SK-N-SH (cell line): ENCODE measurements at regions not wholly inside any gene's neighbourhood (a gene's known extent, or its start where the extent isn't known, plus 50 kb on each side); places are given as distances from the start of the nearest gene placed in this dataset.

Source experiments
- CTCF ChIA-PET: fragments of 300-600, 350-600 bp; formaldehyde crosslinking; extraction: SDS; loops from one replicate; lab custom pipeline; 2021; lab: Yijun Ruan, JAX
- POLR2A ChIA-PET: fragments of 350-600 bp; sonication (Branson Sonifier 250); formaldehyde crosslinking; extraction: SDS; loops from one replicate; lab custom pipeline; 2020; ENCODE audit warnings: antibody characterized with exemption, inconsistent platforms; lab: Yijun Ruan, JAX
- DNase-seq: peaks from one replicate; pipeline ENCODE4 v3.0.0; 2012
- H2AFZ ChIP-seq: fragments of 200-600 bp; sonication (generic); 2 replicates; pipeline ENCODE4 v1.8.1; 2016; ENCODE audit warnings: antibody characterized with exemption, mild to moderate bottlenecking, low read depth
- H3F3A ChIP-seq: fragments of 200-600 bp; sonication (generic); replicated peaks from 2 replicates; pipeline ENCODE3; 2016; ENCODE audit warnings: antibody characterized with exemption, mild to moderate bottlenecking; ENCODE audit not compliant: insufficient read depth
- H3K27ac ChIP-seq, 2 experiments: fragments of 200-500 bp in 1 of 2; fragments of 200-600 bp in 1 of 2; sonication (Bioruptor generic) in 1 of 2; sonication (generic), shearing (Covaris generic) in 1 of 2; 2 replicates each; pipeline versions ENCODE4 v1.5.1 to v1.6.1; 2014 to 2016; ENCODE audit warnings: low read depth in 2 of 2, inconsistent platforms in 1 of 2, low read length in 1 of 2, mild to moderate bottlenecking in 1 of 2, mixed read lengths in 1 of 2
- H3K27me3 ChIP-seq: fragments of 200-600 bp; sonication (generic), shearing (Covaris generic); 2 replicates; pipeline ENCODE4 v1.6.1; 2016; ENCODE audit warnings: mixed run types; ENCODE audit not compliant: insufficient read depth
- H3K36me3 ChIP-seq, 2 experiments: fragments of 200-500 bp in 1 of 2; fragments of 200-600 bp in 1 of 2; sonication (Bioruptor generic) in 1 of 2; sonication (generic) in 1 of 2; replicated peaks in 1 of 2; 2 replicates each; pipeline versions ENCODE3 to v1.5.1; 2014 to 2016; ENCODE audit warnings: low read length in 1 of 2, mild to moderate bottlenecking in 1 of 2; ENCODE audit not compliant: insufficient read depth in 2 of 2, control insufficient read depth in 1 of 2
- H3K4me1 ChIP-seq, 2 experiments: fragments of 200-500 bp in 1 of 2; fragments of 200-600 bp in 1 of 2; sonication (Bioruptor generic) in 1 of 2; sonication (generic), shearing (Covaris generic) in 1 of 2; 2 replicates each; pipeline versions ENCODE4 v1.5.1 to v1.6.1; 2014 to 2016; ENCODE audit warnings: low read depth in 1 of 2, low read length in 1 of 2, mixed run types in 1 of 2; ENCODE audit not compliant: insufficient read depth in 2 of 2, control insufficient read depth in 1 of 2
- H3K4me2 ChIP-seq: fragments of 200-600 bp; sonication (generic), shearing (Covaris generic); 2 replicates; pipeline ENCODE4 v1.6.1; 2017; ENCODE audit warnings: mixed run types
- H3K4me3 ChIP-seq, 2 experiments: fragments of 200-500 bp in 1 of 2; fragments of 200-600 bp in 1 of 2; sonication (Bioruptor generic) in 1 of 2; sonication (generic), shearing (Covaris generic) in 1 of 2; 2 replicates each; pipeline versions ENCODE4 v1.5.1 to v1.8.1; 2014 to 2016; ENCODE audit warnings: low read depth in 2 of 2, inconsistent platforms in 1 of 2, low read length in 1 of 2, mild to moderate bottlenecking in 1 of 2, mixed read lengths in 1 of 2, moderate library complexity in 1 of 2
- H3K79me2 ChIP-seq: fragments of 200-600 bp; sonication (generic); 2 replicates; pipeline ENCODE4 v1.8.1; 2017; ENCODE audit warnings: mild to moderate bottlenecking; ENCODE audit not compliant: insufficient read depth
- H3K9ac ChIP-seq: fragments of 200-600 bp; sonication (generic); 2 replicates; pipeline ENCODE4 v1.6.1; 2017; ENCODE audit warnings: mixed run types
- H3K9me2 ChIP-seq: fragments of 200-600 bp; sonication (generic); 2 replicates; pipeline ENCODE4 v1.6.1; 2017; ENCODE audit warnings: mixed run types
- H3K9me3 ChIP-seq: fragments of 200-600 bp; sonication (generic); 2 replicates; pipeline ENCODE4 v1.6.1; 2017; ENCODE audit warnings: mixed run types, mild to moderate bottlenecking, moderate library complexity
- H4K20me1 ChIP-seq: fragments of 200-600 bp; sonication (generic); 2 replicates; pipeline ENCODE4 v1.6.1; 2017; ENCODE audit warnings: mild to moderate bottlenecking, mixed run types; ENCODE audit not compliant: insufficient read depth
- CHD2 ChIP-seq: fragments of 150-350 bp; IDR thresholded peaks from 2 replicates; pipeline ENCODE4 v1.6.1; 2018; ENCODE audit warnings: low read length; ENCODE audit not compliant: partially characterized antibody
- ELF1 ChIP-seq: IDR thresholded peaks from 2 replicates; pipeline ENCODE4 v1.4.0; 2012
- EZH2phosphoT487 ChIP-seq: fragments of 200-600 bp; sonication (generic); IDR thresholded peaks from 2 replicates; pipeline ENCODE4 v1.6.1; 2017; ENCODE audit warnings: low read depth, mixed run types, mild to moderate bottlenecking, antibody characterized with exemption, moderate library complexity, borderline replicate concordance
- FOSL2 ChIP-seq: IDR thresholded peaks from 2 replicates; pipeline ENCODE4 v1.4.0; 2012; ENCODE audit warnings: low read depth, mild to moderate bottlenecking, moderate library complexity, borderline replicate concordance
- GABPA ChIP-seq: IDR thresholded peaks from 2 replicates; pipeline ENCODE4 v1.4.0; 2012; ENCODE audit warnings: low read depth, mild to moderate bottlenecking
- JUND ChIP-seq: IDR thresholded peaks from 2 replicates; pipeline ENCODE4 v1.4.0; 2012
- POLR2AphosphoS5 ChIP-seq: IDR thresholded peaks from 2 replicates; pipeline ENCODE4 v1.6.1; 2012; ENCODE audit warnings: low read depth, low read length
- SMC3 ChIP-seq: IDR thresholded peaks from 2 replicates; pipeline ENCODE4 v1.6.1; 2012; ENCODE audit warnings: low read depth, low read length, improper control_type of control experiment
- TAF1 ChIP-seq: IDR thresholded peaks from 2 replicates; pipeline ENCODE4 v1.6.1; 2012; ENCODE audit warnings: low read depth, mild to moderate bottlenecking, low read length, moderate library complexity, borderline replicate concordance
- TCF12 ChIP-seq: IDR thresholded peaks from 2 replicates; pipeline ENCODE4 v1.4.0; 2012
- YY1 ChIP-seq: IDR thresholded peaks from 2 replicates; pipeline ENCODE4 v1.4.0; 2012; ENCODE audit warnings: low read depth, mild to moderate bottlenecking
- WGBS: methylation state at CpG from one replicate; pipeline ENCODE4 v1.1.6; 2017; ENCODE audit warnings: low lambda C conversion rate; 5-methylcytosine and 5-hydroxymethylcytosine counted together
- TF ChIP-seq, protein P1 (sequence below): IDR thresholded peaks from 2 replicates; pipeline ENCODE4; 2012
- TF ChIP-seq, protein P2 (sequence below): IDR thresholded peaks from 2 replicates; pipeline ENCODE4 v1.4.0; 2012; ENCODE audit warnings: low read depth, borderline replicate concordance
- TF ChIP-seq, protein P3 (sequence below): fragments of 150-350 bp; IDR thresholded peaks from 2 replicates; pipeline ENCODE4 v1.6.1; 2017; ENCODE audit warnings: antibody characterized with exemption, low read length, low read depth, borderline replicate concordance
- TF ChIP-seq, protein P4 (sequence below): IDR thresholded peaks from 2 replicates; pipeline ENCODE4 v1.4.0; 2012; ENCODE audit warnings: low read depth, borderline replicate concordance
- TF ChIP-seq, protein P5 (sequence below): IDR thresholded peaks from 2 replicates; pipeline ENCODE4 v1.4.0; 2012; ENCODE audit warnings: low read depth
- TF ChIP-seq, protein P6 (sequence below): fragments of 150-350 bp; IDR thresholded peaks from 2 replicates; pipeline ENCODE4 v1.6.1; 2016; ENCODE audit warnings: mild to moderate bottlenecking, low read depth, low read length

DNA sequence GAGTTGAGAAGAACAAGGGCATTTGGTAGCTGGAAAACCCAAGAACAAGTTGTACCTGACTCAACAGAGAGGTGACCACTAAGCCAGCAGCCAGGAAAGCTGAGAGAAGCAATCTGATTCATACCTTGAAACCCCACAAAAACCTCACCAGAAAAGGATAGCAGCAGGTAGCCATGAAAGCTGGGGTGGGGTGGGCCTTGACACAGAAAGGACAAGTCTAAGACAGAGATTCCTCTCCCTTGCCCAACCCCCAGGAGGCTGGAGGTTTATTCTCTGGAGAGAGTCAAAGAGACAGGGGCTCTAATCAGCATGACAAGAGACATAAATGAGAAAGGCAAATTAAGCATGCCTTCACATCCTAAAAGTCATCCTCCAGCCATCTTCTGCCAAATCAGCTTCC lies 151.7 kb upstream of the DST start (continued):
- no peak for TF ChIP-seq SMC3
- TF ChIP-seq, all 33 proteins: peak for 0

DNA sequence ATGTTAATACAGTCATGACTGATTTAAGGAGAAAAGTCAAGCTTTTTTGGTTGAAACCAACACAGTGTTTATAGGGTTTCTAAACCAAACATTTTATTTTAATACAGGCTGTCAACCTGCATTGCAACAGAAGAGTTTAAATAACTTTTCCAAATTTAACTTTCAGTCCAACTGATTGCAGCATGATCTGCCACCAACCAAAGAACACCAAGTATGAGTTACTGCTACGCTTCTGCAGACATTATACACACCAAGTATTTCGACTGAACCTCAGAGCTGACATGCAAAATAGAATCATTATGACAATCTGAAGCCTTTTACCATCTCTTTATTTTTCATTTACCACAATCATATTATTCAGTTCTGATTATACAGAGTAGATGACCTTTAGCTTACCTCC lies 151.2 kb upstream of the DST start:
- Histone ChIP-seq H3F3A (peaks cover 12% of the 10 kb centered on the region), H2AFZ (no peak overlapping the region), H3K27ac (no peak overlapping the region), H3K36me3 (peaks cover 0 to 24% of the 10 kb centered on the region in 2 experiments), H3K9me2 (no peaks in the 10 kb centered on the region), H3K27me3 (no peaks in the 10 kb centered on the region), H3K9me3 (no peaks in the 10 kb centered on the region), H3K79me2 (peaks cover 99% of the 10 kb centered on the region), H4K20me1 (peaks cover 96% of the 10 kb centered on the region)
- WGBS: 100% methylated on average over 2 of the region's 2 CpGs
- CTCF ChIA-PET: interaction anchor here (1.0 kb wide), 1 partner anchor 58 kb away, joined by 4 read pairs; no protein-coding TSS in a partner anchor
- TF ChIP-seq POLR2AphosphoS5 (no peak), EZH2phosphoT487 (no peak), TCF12 (no peak), ELF1 (no peak), JUND (no peak), FOSL2 (no peak), CHD2 (no peak), TAF1 (no peak), YY1 (no peak), GABPA (no peak)
- TF ChIP-seq, protein P1, sequence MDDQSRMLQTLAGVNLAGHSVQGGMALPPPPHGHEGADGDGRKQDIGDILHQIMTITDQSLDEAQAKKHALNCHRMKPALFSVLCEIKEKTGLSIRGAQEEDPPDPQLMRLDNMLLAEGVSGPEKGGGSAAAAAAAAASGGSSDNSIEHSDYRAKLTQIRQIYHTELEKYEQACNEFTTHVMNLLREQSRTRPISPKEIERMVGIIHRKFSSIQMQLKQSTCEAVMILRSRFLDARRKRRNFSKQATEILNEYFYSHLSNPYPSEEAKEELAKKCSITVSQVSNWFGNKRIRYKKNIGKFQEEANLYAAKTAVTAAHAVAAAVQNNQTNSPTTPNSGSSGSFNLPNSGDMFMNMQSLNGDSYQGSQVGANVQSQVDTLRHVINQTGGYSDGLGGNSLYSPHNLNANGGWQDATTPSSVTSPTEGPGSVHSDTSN: no peak
- TF ChIP-seq, protein P2, sequence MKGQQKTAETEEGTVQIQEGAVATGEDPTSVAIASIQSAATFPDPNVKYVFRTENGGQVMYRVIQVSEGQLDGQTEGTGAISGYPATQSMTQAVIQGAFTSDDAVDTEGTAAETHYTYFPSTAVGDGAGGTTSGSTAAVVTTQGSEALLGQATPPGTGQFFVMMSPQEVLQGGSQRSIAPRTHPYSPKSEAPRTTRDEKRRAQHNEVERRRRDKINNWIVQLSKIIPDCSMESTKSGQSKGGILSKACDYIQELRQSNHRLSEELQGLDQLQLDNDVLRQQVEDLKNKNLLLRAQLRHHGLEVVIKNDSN: no peak
- TF ChIP-seq, protein P3, sequence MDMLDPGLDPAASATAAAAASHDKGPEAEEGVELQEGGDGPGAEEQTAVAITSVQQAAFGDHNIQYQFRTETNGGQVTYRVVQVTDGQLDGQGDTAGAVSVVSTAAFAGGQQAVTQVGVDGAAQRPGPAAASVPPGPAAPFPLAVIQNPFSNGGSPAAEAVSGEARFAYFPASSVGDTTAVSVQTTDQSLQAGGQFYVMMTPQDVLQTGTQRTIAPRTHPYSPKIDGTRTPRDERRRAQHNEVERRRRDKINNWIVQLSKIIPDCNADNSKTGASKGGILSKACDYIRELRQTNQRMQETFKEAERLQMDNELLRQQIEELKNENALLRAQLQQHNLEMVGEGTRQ: no peak
- TF ChIP-seq, protein P4, sequence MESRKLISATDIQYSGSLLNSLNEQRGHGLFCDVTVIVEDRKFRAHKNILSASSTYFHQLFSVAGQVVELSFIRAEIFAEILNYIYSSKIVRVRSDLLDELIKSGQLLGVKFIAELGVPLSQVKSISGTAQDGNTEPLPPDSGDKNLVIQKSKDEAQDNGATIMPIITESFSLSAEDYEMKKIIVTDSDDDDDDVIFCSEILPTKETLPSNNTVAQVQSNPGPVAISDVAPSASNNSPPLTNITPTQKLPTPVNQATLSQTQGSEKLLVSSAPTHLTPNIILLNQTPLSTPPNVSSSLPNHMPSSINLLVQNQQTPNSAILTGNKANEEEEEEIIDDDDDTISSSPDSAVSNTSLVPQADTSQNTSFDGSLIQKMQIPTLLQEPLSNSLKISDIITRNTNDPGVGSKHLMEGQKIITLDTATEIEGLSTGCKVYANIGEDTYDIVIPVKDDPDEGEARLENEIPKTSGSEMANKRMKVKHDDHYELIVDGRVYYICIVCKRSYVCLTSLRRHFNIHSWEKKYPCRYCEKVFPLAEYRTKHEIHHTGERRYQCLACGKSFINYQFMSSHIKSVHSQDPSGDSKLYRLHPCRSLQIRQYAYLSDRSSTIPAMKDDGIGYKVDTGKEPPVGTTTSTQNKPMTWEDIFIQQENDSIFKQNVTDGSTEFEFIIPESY: no peak
- TF ChIP-seq, protein P5, sequence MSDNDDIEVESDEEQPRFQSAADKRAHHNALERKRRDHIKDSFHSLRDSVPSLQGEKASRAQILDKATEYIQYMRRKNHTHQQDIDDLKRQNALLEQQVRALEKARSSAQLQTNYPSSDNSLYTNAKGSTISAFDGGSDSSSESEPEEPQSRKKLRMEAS: no peak
- TF ChIP-seq, protein P6, sequence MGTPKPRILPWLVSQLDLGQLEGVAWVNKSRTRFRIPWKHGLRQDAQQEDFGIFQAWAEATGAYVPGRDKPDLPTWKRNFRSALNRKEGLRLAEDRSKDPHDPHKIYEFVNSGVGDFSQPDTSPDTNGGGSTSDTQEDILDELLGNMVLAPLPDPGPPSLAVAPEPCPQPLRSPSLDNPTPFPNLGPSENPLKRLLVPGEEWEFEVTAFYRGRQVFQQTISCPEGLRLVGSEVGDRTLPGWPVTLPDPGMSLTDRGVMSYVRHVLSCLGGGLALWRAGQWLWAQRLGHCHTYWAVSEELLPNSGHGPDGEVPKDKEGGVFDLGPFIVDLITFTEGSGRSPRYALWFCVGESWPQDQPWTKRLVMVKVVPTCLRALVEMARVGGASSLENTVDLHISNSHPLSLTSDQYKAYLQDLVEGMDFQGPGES: no peak
- TF ChIP-seq, all 33 proteins: peak for 0
- Histone ChIP-seq H3K9ac (no peak overlapping the region), H3K4me3 (no peak overlapping the region), H3K4me1 (peaks cover 7 to 46% of the 10 kb centered on the region in 2 experiments; a peak in 3 of 4 replicates), H3K4me2 (no peak overlapping the region)
- DNase-seq: no peak
- POLR2A ChIA-PET: no interaction called here
